Activated T-cell treated with anti-CD3 and anti-CD28 coated beads, Interleukin-2, amount 50 U/mL, for 48 hours (primary cell): ENCODE measurements at regions not wholly inside any gene's neighbourhood (a gene's known extent, or its start where the extent isn't known, plus 50 kb on each side); places are given as distances from the start of the nearest gene placed in this dataset.
"Not testable (repeated sequence)": the region's sequence is repeated elsewhere in the genome, so short reads cannot be mapped to it uniquely, and the experiment has no call there.

Source experiments
- DNase-seq, 2 experiments: peaks; one replicate each; pipeline ENCODE4 v3.0.0-alpha.2; 2020

DNA sequence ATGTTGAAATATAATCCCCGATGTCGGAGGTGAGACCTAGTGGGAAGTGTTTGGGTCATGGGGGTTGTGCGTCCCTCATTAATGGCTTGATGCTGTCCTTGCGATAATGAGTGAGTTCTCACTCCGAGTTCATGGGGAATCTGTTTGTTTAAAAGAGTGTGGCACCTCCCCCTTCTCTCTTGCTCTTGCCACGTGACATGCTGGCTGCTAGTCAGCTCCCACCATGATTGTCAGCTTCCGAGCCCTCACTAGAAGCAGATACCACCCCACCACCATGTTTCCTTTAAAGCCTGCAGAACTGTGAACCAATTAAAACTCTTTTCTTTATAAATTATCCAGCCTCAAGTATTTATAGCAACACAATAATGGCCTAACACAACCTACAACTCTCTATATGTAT, 166.3 kb upstream of the MBNL1 start:
- no peak for DNase-seq

DNA sequence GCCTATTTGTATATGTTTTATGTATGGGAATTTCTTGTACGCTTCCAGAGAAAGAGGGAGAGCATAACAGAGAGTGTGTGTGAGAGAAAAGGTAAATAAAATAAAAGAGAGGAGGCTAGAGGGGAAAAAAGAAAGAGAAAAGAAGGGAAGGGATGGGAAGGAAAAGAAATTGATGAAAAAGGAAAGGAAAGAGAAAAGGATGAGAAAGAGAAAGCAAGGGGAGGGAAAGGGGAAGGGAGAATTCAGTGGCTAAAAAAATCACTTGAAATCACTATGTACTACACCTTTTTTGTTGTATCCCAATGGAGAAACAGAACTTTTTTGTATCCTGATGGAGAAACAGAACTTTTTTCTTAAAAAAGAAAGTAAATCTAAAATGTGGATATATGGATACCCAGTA, 165.5 kb upstream of the MBNL1 start:
- DNase-seq, result no peak

DNA sequence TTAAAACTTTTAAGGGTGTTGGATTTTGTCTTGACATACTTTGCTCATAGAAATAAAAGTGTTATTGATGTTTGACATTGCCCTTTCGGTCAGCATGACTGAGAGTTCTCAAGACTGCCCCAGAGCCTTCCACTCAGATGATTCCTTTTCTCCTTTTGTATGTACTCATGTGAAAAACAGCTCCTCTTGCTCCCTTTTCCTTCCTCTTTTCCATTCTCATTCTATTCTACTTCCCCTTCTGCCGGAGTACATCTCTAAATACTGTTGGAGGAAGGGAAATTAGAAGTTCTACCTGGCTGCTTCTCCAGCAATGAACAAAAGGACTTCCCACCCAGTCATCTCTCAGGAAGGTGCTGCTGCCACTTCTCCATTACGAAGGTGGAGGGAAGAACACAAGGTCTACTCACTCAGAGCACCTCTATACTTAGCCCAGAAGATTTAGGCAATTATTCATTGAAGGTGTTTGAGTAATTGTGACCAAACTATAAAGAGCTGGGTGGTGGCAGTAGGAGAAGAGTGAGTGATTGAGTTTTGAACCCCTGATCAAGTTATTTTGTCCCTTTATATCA, 163.8 kb upstream of the MBNL1 start:
- no peak for DNase-seq

DNA sequence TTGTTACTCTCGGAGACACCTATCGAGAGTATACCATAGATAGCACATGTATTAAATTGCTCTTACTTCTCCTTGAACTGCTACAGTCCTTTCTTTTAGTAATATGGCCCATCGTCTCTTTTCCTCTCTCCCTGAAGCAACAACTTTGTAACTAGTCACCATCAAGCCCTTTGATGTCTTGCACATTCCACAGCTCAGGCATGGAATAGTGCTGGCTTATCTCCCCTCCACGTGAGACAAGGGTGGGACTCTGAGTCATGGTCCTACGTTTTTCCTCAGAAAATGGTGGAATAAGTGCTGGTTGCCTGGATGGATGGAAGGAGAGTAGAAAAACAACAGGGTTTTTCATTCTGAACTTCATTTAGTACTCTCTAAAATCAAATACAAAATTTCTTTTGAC, 163.3 kb upstream of the MBNL1 start:
- DNase-seq, result no peak

DNA sequence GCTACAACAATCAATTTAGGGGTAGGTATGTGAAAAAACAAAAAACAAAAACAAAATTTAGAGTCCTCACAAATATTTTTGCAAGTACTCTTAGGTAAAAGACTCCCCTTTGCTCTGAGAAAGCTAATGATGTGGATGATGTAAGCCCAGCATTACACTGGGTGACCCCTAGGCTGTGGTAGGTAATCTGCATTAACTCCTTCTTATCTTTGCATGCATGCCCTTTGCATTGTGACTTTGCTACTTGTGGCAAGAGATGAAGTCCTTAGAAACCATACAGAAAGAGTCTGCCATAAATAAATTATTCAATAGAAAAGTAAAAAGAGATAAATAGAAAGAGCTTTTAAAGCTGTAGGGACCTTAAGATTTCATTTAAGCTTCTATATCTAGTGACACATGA, 159.7 kb upstream of the MBNL1 start:
- DNase-seq, result no peak

DNA sequence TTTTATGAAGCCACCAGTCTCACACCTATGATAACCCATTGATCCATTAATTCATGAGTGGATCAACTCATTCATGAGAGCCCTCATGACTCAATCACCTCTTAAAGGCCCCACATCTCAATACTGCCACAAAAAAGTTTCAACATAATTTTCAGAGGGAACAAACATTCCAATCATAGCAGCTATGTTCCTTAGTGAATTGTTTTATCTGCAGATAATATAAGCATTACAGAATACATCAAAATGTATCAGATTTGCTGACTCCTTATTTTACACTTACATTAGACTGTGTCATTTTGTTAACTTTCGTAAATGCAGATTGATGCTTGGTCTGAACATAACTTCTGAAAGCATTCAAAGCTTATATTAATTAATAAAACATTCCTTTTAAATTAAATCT, 155.3 kb upstream of the MBNL1 start:
- DNase-seq, result no peak

DNA sequence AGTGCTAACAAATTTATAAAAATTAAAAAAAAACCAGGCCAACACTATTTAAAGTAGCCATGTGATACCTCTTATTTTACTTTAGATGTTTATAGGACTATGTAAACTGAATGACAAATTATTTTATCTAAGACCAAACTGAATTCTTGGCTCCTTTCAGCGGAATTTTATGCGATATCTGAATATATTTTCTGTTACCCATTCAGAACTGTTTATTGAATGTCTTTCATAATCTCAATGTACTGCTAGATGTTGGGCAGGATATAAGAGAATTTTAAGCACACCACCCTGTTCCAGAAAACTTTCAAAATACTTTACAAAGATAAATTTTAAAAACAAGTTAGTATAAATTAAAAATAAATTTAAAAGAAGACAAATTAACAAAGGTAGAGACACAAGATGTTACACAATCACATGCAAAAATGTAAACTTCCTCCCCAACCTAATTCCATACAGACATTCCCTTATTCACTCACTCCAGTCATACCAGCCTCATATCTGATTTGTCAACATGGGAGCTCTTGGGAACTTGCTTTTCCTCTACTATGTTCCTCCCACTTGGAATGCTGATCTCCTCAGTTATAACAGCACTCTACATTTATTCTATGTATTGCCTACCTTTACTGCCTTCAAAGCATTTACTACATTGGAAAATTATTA, 154.6 kb upstream of the MBNL1 start:
- DNase-seq, result no peak

DNA sequence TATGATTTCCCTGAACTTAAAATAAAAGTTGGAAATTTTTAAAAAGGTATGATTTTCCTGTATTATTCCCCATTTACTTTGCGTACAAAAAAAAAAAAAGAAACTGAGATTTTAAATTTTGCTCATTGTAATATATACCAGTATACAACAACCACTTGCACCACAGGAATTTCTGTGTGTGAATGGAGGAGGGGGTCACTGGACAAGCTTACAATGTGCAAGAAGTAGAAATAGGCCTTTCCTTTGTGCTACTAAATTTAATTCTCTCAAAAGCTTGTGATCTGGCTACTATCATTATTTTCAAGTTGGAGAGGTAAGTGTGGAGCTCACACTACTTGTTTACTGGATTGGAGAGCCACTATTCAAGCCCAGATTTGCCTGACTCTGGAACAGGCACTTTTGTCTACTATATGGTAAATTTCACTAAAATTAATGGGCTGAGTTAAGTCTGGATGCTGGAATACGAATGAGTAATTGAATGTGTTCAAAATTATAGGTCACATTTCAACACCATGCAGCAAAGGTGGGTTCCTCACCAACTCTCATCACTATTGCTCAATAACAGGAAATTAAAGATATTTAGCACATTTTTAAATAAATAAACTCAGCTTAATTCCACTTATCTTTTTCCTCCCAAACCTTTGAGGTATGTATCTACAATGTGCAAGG, 148.0 kb upstream of the MBNL1 start:
- DNase-seq, result no peak

DNA sequence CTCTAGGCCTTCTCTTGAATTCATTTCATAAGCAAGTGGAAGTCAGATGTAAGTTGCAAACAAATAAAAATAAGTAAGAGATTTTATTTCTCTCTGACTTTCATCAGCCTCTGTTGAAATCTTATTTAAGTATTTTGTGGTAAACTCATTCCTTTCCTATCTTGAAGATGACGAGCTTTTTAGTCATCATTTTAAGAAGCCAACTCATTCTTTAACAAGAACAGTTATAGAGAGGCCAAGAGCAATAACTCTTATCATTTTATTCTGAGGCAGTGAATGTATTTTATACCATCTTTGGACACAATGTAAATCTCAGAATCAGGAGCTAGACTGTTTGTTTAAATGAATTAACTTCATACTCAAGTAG, 147.5 kb upstream of the MBNL1 start:
- DNase-seq, result no peak

DNA sequence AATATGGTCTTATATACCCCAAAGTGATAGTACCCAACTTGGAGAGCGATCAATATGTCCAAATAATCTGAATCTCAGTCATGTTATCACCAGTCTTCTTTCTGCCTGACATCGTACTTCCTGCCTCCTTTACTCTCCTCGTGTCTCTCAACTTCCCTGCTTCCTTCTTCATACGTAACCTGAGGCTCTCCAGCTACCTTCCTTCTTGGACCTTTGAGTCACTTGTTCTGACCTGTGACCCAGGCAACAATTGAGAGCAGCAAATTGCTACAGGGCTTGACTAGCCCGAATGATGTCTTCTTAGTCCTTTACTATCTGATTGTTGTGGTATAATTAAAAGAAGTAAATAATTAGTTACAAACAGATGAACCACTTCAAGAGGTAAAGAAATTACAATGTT, 145.9 kb upstream of the MBNL1 start:
- DNase-seq, result no peak

DNA sequence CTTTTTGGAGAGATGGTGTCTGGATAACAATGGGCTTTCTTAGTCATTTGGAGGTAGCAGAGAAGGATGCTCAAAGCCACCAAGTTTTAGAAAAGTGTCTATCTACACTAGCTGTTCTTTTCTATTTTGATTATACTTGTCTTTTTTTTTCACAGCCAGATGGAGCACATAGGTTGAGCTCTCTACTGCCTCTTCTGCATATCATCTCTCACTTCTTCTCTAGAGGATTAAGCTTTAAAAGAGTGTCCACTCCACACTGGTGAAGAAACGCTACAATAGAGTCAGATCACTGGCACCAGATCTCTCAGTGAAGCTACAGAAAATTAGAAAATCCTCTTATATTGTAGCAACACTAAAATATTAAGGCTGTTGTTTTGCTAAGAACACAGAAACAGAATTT, 145.3 kb upstream of the MBNL1 start:
- no peak for DNase-seq

DNA sequence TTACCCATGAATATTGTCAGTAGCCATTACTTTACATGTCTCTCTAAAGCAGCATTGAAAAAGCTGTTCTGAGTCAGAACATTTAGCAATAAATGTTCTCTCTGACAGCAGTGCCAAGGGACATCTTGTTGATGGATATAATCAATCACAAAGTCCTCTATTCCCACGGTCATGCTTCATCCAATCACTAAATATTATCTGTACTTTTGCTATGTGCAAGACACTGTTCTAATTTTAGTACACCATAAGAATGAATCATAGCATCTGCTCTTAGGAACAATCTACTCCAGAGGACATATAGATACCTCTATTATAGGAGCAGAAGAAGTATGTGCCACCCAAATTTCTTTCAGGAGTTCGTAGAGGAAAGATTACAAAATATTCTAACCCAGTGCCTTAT, 142.5 kb upstream of the MBNL1 start:
- DNase-seq, result no peak

DNA sequence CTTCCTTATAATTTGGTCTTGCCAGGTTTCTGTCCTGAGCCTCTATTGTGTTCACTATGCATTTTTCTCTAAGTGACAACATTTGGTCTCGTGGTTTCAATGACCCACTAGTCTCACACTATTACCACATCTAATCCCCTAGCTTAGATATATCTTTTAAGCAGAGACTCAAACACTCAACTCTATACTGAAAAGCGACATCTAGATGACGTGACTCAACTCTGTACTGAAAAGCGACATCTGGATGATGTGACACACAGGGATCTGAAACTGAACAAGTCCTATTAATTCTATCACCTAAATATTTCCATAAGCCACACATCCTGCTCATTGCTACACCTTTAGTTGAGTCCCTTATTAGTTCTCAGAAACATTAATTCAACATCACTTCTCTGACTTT, 141.7 kb upstream of the MBNL1 start:
- no peak for DNase-seq

DNA sequence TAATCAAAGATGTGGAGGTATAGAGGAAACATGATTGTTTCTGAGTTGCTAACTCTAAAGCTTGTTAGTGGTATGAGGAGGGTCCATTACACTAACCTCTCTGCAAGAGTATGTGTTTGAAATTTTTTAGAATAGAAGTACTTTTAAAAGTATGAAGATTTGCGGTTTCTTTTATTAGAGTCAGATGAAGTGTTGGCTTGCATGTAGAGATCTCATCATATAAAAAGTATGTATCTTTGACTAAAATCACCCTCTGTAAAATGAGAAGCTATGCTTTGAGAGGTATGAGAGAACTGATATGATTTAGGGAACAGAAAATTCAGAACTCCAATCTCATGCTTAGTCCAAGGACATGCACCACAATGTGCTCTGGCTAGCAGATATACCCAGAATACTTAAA, 140.4 kb upstream of the MBNL1 start:
- no peak for DNase-seq

DNA sequence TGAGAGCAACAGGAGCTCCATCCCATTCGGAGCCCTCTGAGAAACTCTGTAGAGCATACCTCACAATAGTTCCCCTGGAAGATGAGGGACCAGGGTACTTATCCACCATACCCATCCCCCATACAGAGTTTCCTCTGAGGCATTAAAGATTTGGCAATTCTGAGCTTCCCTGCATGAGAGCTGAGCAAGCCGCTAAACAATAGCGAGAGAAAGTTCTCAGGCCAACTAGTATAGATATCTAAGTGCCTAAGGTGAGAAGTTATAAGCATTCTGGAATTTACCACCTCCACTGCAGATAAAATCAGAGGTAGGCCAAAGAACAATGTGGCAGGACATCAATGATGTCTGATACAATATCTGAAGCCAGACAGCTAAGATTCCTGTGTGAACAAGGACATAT, 129.1 kb upstream of the MBNL1 start:
- no peak for DNase-seq

DNA sequence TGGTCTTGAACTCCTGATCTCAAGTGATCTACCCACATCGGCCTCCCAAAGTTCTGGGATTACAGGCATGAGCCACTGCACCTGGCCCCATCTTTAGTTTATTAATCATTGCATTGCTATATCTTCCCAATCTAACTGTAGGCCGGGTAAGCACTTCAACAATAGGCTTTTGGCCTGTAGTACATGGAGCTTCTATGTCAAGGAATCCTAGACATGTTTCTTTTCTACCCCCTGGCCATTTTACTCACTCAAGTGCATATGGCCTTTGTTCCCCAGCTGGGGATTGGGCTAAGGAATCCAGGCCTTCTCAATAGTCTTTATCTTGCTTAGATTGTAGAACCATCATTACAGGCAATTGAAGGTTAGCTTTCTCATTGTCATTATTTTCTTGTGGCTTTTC, 122.3 kb upstream of the MBNL1 start:
- no peak for DNase-seq

DNA sequence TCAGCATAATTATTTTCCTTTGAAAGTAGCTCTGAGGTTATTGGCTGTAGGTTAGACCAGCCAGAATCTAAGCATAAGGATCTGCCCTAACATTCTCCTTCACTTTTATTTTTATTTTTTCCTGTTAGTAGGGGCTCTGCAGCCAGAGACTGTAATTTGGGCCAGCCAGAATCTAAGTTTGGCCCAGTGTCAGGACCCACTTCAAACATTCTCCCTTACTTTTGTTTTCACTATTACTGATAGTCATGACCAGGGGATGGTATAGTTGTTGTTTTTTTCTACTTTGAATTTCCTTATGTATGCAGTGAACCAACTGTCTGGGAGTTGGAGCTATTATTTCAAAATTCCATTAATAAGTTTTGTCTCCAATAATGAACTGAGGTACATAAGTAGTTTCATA, 121.0 kb upstream of the MBNL1 start:
- DNase-seq, result no peak

DNA sequence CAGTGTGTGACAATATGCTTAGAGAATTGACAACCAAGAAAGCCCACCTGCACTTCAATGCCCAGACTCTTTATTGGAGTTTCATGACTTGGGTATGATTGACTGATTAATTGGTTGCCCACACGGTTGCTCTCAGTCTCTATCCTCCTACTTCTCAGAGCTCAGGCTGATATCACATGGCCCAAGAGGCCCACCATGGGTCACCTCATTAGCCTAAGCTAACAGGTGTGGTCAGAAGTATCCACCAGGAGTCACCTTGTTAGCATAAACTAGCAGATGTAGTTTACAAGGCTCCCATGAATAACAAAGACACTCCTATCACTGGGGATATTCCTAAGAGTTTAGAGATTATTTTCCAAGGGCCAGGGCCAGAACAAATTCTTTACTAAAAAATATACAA, 120.2 kb upstream of the MBNL1 start:
- no peak for DNase-seq

DNA sequence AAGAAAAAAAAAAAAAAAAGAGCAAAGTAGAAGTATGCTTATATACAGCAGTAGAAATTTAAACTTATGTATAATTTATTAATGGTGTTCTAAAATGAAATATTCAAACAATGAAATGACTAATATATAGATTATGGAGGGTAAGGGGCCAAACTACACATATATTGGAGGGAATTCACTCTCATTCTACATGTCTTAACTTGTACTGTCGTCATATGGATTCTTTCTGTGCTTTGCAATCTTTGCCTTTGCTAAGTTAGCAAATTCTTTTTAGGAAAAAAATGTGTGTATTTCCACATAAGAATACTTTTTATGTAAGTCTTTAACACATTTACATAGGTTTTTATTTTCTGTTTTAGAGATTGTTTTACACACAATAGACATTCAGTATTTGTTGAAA, 118.9 kb upstream of the MBNL1 start:
- no peak for DNase-seq

DNA sequence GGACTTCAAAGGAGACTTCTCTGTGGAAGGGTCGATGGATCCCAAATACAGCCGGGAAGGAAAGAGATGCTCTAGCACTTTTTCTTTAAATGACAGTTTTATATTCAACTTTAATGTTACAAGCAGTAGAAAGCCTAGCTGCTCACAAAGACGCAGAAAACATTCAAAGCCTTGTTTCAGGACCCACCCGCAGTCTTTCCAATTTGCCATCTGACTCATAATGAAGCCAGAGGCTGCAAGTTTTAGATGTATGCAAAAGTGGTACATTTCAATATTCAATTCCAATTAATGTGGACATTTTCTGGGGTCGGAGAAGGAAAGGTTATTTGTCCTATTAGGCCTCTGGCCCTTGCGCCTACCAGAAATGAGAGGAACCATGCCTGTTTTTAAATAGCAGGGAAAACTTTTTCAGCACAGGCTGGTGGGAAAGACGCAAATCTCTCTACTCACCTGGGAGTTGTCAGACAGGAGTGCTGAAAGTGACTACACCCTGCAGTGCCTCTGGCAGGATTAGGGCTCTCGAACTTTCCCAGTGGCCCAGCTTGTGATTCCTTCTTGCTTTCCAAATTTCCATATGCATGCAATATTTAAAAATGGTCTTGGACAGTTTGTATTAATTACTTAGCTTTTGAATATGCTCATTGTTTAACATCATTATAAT, 117.4 kb upstream of the MBNL1 start:
- no peak for DNase-seq

DNA sequence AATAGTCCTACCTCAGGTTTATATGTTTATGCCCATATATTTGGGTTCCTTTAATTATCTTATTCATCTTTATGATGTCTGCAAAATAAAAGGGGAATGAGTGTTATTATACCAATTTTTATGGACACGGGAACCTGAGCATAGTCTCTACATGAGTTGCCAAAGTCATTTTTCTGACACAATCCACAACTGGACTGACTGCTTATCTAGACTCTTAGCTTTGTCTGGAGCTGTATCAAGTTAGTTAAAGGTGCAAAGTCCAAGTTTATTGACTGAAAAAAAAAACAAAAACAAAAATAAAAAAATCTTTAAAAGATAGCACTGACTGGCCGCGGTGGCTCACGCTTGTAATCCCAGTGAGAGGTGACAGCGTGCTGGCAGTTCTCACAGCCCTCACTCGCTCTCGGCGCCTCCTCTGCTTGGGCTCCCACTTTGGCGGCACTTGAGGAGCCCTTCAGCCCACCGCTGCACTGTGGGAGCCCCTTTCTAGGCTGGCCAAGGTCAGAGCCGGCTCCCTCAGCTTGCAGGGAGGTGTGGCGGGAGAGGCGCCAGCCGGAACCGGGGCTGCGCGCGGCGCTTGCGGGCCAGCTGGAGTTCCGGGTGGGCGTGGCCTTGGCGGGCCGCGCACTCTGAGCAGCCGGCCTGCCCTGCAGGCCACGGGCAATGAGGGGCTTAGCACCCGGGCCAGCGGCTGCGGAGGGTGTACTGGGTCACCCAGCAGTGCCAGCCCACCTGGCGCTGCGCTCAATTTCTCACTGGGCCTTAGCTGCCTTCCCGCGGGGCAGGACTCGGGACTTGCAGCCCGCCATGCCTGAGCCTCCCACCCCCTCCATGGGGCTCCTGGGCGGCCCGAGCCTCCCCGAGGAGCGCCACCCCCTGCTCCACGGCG, 116.6 kb upstream of the MBNL1 start:
- DNase-seq, result not testable (repeated sequence)

DNA sequence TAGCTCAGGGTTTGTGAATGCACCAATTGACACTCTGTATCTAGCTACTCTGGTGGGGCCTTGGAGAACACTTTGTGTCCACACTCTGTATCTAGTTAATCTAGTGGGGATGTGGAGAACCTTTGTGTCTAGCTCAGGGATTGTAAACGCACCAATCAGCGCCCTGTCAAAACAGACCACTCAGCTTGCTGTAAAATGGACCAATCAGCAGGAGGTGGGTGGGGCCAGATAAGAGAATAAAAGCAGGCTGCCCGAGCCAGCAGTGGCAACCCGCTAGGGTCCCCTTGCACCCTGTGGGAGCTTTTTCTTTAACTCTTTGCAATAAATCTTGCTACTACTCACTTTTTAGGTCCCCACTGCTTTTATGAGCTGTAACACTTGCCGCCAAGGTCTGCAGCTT, 115.6 kb upstream of the MBNL1 start:
- DNase-seq, result not testable (repeated sequence)
